GM12873 (cell line): ENCODE measurements at regions not wholly inside any gene's neighbourhood (a gene's known extent, or its start where the extent isn't known, plus 50 kb on each side); places are given as distances from the start of the nearest gene placed in this dataset.

Source experiments
- TF ChIP-seq, protein P1 (sequence below): IDR thresholded peaks from 2 replicates; pipeline ENCODE4 v1.5.1; 2012; ENCODE audit warnings: low read depth, mild to moderate bottlenecking, moderate library complexity, low read length, control low read depth; ENCODE audit not compliant: insufficient read depth; ENCODE audit errors: missing control alignments

DNA sequence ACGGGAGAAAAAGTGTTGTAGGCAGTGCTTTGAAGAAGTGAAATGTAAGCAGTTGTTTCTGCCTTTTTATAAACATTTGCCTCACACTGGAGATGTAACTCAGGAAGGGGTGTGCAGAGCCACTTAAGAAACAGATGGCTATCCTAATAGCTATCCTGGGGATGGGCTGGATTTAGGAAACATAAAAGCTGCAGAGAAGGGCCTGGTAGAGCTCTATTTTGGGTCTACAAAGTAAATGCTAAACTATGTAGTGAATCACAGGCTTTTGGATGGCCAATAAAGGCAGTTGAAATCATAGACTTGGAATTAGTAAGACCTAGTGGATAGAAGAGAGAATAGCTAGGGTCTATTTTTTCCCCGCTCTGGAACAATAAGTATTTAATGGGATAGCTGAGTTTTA, 79.9 kb upstream of the AGR3 start:
- TF ChIP-seq, protein P1, sequence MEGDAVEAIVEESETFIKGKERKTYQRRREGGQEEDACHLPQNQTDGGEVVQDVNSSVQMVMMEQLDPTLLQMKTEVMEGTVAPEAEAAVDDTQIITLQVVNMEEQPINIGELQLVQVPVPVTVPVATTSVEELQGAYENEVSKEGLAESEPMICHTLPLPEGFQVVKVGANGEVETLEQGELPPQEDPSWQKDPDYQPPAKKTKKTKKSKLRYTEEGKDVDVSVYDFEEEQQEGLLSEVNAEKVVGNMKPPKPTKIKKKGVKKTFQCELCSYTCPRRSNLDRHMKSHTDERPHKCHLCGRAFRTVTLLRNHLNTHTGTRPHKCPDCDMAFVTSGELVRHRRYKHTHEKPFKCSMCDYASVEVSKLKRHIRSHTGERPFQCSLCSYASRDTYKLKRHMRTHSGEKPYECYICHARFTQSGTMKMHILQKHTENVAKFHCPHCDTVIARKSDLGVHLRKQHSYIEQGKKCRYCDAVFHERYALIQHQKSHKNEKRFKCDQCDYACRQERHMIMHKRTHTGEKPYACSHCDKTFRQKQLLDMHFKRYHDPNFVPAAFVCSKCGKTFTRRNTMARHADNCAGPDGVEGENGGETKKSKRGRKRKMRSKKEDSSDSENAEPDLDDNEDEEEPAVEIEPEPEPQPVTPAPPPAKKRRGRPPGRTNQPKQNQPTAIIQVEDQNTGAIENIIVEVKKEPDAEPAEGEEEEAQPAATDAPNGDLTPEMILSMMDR = no peak

DNA sequence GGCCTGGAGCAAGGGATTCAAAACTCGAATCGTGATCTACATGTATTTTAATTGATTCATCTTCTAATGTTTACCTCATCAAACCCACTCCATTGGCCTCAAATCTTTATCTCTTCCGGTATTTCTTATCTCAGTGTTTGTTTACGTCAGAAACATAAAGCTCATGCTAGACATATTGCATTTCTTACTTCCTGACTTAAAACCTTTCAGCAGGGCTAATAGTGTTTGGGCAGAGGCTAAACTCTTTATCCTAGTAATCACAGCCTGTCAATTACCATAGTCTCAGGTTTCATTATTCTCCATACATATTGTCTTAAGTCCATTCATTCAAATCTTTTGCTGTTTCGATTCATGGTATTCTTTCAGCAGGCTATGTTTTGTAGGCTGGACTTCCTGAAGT, 81.3 kb upstream of the AGR3 start:
- TF ChIP-seq, protein P1 = no peak

DNA sequence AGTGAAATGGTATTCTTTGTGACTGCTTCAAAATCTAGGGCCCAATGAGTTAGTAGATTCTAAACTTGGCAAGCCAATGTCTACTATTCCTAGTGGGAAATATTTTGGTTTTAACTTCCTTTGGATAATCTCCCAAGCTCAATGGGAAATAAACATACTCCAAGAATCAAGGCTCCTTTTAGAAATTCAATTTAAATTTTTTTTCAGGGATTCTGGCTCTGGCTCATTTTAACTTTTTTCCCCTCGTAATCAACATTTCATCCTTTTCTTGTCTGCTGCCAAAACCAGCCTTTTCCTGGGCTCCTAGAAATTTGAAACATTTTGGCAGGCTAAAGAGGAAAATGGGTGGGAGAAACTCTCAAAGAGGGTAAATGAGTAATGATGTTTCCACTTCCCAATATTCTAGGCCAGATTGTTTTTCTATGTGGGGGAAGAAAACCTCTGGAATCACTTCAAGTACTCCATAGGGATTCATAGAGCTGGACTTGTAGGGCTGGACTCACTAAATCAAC, 85.6 kb upstream of the AGR3 start:
- TF ChIP-seq, protein P1 = no peak

- TF ChIP-seq, protein P1 = no peak
Observed at GRCh38 chr7:16970732-16971482, 89.1 kb upstream of the AGR3 start.

DNA sequence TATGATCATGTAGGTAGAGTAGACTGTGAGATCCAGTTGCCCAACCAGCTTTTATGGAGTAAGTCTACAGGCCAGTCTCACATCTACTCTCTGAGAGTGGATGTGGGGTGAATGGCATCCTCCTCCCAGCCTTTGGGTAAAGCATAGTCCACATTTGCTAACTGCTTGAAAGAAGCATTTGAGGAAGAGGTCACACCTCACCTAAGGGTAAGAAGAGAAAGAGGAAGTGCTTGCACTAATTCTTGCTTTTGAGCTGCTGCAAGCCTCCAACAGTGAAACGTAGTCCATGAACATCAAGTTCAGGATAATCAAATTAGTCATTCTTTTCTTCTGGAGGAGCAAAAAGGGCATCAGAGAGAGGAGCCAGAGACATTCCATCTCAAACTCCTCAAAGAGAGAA, 93.9 kb upstream of the AGR3 start:
- TF ChIP-seq, protein P1 = no peak

DNA sequence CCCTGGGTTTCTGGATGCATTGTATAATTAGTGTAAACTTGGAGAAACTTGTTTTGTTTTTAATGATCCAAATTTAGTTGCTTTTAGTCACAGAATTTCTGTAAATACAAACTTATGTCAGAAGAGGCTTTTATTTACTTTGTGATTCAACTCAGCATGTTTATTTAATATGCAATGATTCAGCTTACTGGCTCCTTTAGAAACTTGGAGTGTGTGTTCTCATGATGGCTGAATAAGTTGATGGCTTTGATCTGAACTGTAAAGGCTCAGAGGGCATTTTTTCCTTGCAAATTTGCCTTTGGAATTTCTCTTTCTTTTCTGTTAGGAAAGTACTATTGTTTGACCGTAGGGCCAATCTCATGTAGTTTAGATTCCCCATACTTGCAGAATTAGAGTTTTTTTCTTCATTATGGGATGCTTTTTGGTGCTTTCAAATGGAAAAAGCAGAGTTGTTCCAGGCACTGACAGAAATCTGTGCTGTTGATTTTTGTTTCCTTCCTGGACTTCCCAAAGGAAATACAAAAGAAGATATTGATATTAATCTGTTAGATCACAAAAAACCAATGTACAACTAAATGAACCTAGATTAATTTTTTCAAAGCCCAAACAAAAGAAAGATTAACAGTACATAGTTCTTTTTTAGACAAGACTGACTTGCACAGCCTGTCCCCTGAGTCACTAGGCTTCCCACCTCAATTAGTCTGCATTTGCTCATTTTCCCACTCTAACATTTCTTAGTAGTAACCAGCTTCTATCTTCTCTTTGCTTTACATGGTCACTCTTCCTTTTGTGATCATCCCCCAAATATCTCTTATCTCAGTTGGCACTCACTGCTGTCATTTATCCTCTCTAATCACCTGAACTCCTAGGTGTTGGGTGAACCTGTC, 96.8 kb upstream of the AGR3 start:
- TF ChIP-seq, protein P1 = no peak

DNA sequence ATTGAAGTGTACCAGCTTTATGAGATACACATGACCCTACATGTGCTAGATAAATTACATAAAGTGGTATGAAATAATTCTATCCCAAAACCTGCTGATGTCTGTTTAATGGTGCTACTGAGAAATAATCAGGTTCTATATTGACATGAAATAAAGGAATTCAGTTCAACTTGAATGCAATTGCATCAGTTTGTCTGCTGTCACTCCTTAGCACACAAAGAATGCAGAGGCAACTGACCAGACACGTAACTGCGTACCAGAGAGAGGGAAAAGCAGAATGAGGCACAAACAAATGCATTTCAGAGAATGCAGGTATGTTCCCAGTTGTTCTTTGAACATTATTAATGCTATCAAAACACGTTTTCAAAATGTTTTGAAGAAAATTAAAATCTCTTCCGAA, 98.8 kb upstream of the AGR3 start:
- TF ChIP-seq, protein P1 = no peak
